CD4-positive, alpha-beta T cell (primary cell): ENCODE measurements at regions not wholly inside any gene's neighbourhood (a gene's known extent, or its start where the extent isn't known, plus 50 kb on each side); places are given as distances from the start of the nearest gene placed in this dataset.
A peak's percentile ranks its signal among the peaks of the same experiment; 100 is the strongest.

ENCODE experiments used
- ATAC-seq: fragments of 200-7000 bp; cut with Tn5 transposase; one replicate; pipeline ENCODE4 v1.10.0; 2022; ENCODE audit warnings: mild to moderate bottlenecking; ENCODE audit not compliant: poor library complexity
- CTCF ChIA-PET: fragments of 350-600 bp; sonication (Branson Sonifier 250); formaldehyde crosslinking; loops from one replicate; lab custom pipeline; 2021; ENCODE audit warnings: antibody characterized with exemption, inconsistent platforms; lab: Charles Lee
- POLR2A ChIA-PET: fragments of 350-600 bp; sonication (Branson Sonifier 250); formaldehyde crosslinking; loops from one replicate; lab custom pipeline; 2021; ENCODE audit warnings: antibody characterized with exemption, inconsistent platforms; lab: Charles Lee
- DNase-seq, 14 experiments: peaks; one replicate each; pipeline ENCODE4 v3.0.0-alpha.2; 2013 to 2020; ENCODE audit warnings: mixed read lengths in 2 of 14
- H3K27ac ChIP-seq, 2 donors: one replicate each; pipeline versions ENCODE4 v1.5.1 to v1.7.0; 2013; ENCODE audit warnings: low read length in 2 of 2, low read depth in 1 of 2, mild to moderate bottlenecking in 1 of 2
- H3K27me3 ChIP-seq, 2 experiments: 1 replicate in 1 of 2; 2 replicates in 1 of 2; pipeline versions ENCODE4 v1.6.1 to v1.7.0; 2013; ENCODE audit warnings: low read length in 2 of 2, control low read depth in 1 of 2, mild to moderate bottlenecking in 1 of 2, moderate library complexity in 1 of 2; ENCODE audit not compliant: insufficient read depth in 2 of 2, control insufficient read depth in 1 of 2
- H3K36me3 ChIP-seq: one replicate; pipeline ENCODE4 v1.6.1; 2013; ENCODE audit warnings: low read length, control low read depth; ENCODE audit not compliant: insufficient read depth
- H3K4me1 ChIP-seq: one replicate; pipeline ENCODE4 v1.6.1; 2013; ENCODE audit warnings: low read length, control low read depth; ENCODE audit not compliant: insufficient read depth
- H3K4me3 ChIP-seq: one replicate; pipeline ENCODE4 v1.5.1; 2013; ENCODE audit warnings: mild to moderate bottlenecking, low read length, moderate library complexity
- H3K9me3 ChIP-seq, 2 experiments: 1 replicate in 1 of 2; 2 replicates in 1 of 2; pipeline versions ENCODE4 v1.6.1 to v1.7.0; 2013; ENCODE audit warnings: low read length in 2 of 2, mild to moderate bottlenecking in 2 of 2, control low read depth in 1 of 2, moderate library complexity in 1 of 2; ENCODE audit not compliant: control insufficient read depth in 1 of 2, insufficient read depth in 1 of 2
- H3K27ac Mint-ChIP-seq: one replicate; pipeline ENCODE4 v1.8.0; 2020; ENCODE audit warnings: mixed read lengths
- H3K27me3 Mint-ChIP-seq: one replicate; pipeline ENCODE4 v1.8.0; 2021; ENCODE audit warnings: mixed read lengths
- H3K36me3 Mint-ChIP-seq: one replicate; pipeline ENCODE4 v1.8.0; 2021; ENCODE audit warnings: low read depth, mixed read lengths
- H3K4me1 Mint-ChIP-seq: one replicate; pipeline ENCODE4 v1.8.0; 2021; ENCODE audit warnings: low read depth, mixed read lengths
- H3K4me3 Mint-ChIP-seq: one replicate; pipeline ENCODE4 v1.8.0; 2020; ENCODE audit warnings: mild to moderate bottlenecking, mixed read lengths
- H3K9me3 Mint-ChIP-seq: one replicate; pipeline ENCODE4 v1.8.0; 2020; ENCODE audit warnings: mixed read lengths
- CTCF ChIP-seq: fragments of 200-600 bp; IDR thresholded peaks from one replicate; pipeline ENCODE4 v1.8.0; 2022; ENCODE audit warnings: antibody characterized with exemption, mild to moderate bottlenecking
- intact Hi-C, 2 experiments: fragments of 100-400 bp; cut with DNase I in 1 of 2; cut with micrococcal nuclease in 1 of 2; formaldehyde crosslinking; loops; one replicate each; pipeline versions ENCODE4 v1.15.1 to v1.9.0; 2023 to 2025; cut with DNase I, micrococcal nuclease

- ATAC-seq: no peak
- Mint-ChIP-seq H3K36me3 (no peaks in the 10 kb centered on the region), H3K4me1 (no peaks in the 10 kb centered on the region), H3K27me3 (peaks cover 9% of the 10 kb centered on the region), H3K4me3 (no peak overlapping the region), H3K9me3 (no peaks in the 10 kb centered on the region), H3K27ac (no peak overlapping the region)
- intact Hi-C loops: no loop called here
- TF ChIP-seq CTCF: no peak
- ChIA-PET POLR2A (no interaction called here), CTCF (no interaction called here)
- H3K27ac ChIP-seq: no peak overlapping the region
- H3K36me3 ChIP-seq: no peaks in the 10 kb centered on the region
- peaks cover 0 to 3% of the 10 kb centered on the region in 2 experiments for H3K27me3 ChIP-seq
- no peaks in the 10 kb centered on the region for H3K9me3 ChIP-seq
- H3K4me3 ChIP-seq: no peak overlapping the region
- DNase-seq: peak in 3 of 14 experiments; percentile 1 to 50 (median 37)
- H3K4me1 ChIP-seq: no peaks in the 10 kb centered on the region
These were observed 303.7 kb downstream of the HLX start for GRCh38 chr1:221182791-221183533.

- POLR2A ChIA-PET: no interaction called here
- Mint-ChIP-seq H3K4me1 (no peaks in the 10 kb centered on the region), H3K36me3 (no peaks in the 10 kb centered on the region), H3K4me3 (no peak overlapping the region), H3K9me3 (no peaks in the 10 kb centered on the region), H3K27me3 (peaks cover 9% of the 10 kb centered on the region), H3K27ac (no peak overlapping the region)
- Histone ChIP-seq H3K4me1 (no peaks in the 10 kb centered on the region), H3K4me3 (no peak overlapping the region), H3K27ac (no peak overlapping the region), H3K27me3 (peaks cover 0 to 3% of the 10 kb centered on the region in 2 experiments), H3K9me3 (no peaks in the 10 kb centered on the region), H3K36me3 (no peaks in the 10 kb centered on the region)
- intact Hi-C loops: no loop called here
- no peak for TF ChIP-seq CTCF
- no peak for ATAC-seq
- CTCF ChIA-PET: no interaction called here
- DNase-seq: no peak
These were observed 305.0 kb downstream of the HLX start for GRCh38 chr1:221184131-221184794.

GRCh38 chr1:221187174-221187573 lies 307.9 kb downstream of the HLX start:
- Histone ChIP-seq H3K9me3 (no peaks in the 10 kb centered on the region), H3K36me3 (no peaks in the 10 kb centered on the region), H3K4me1 (no peaks in the 10 kb centered on the region), H3K27me3 (no peaks in the 10 kb centered on the region), H3K4me3 (no peak overlapping the region), H3K27ac (no peak overlapping the region)
- no peaks in the 10 kb centered on the region for H3K4me1 Mint-ChIP-seq
- intact Hi-C loops: no loop called here
- no peak for TF ChIP-seq CTCF
- H3K9me3 Mint-ChIP-seq: no peaks in the 10 kb centered on the region
- ChIA-PET POLR2A (no interaction called here), CTCF (no interaction called here)
- DNase-seq: no peak
- peaks cover 8% of the 10 kb centered on the region for H3K27me3 Mint-ChIP-seq
- no peaks in the 10 kb centered on the region for H3K36me3 Mint-ChIP-seq
- H3K27ac Mint-ChIP-seq: no peak overlapping the region
- ATAC-seq: no peak
- no peak overlapping the region for H3K4me3 Mint-ChIP-seq
